ENCODE measurements at regions not wholly inside any gene's neighbourhood (a gene's known extent, or its start where the extent isn't known, plus 50 kb on each side); places are given as distances from the start of the nearest gene placed in this dataset.

DNA sequence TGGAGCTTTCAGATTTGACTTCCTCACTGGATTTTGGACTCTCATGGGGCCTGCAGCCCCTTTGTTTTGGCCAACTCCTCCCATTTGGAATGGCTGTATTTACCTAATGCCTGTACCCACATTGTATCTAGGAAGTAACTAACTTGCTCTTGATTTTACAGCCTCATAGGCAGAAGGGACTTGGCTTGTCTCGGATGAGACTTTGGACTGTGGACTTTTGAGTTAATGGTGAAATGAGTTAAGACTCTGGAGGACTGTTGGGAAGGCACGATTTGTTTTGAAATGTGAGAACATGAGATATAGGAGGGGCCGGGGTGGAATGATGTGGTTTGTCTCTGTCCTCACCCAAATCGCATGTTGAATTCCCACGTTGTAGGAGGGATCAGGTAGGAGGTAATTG lies 233.4 kb upstream of the GALNT5 start:
- ATAC-seq (no peak), DNase-seq (ENCODE audit: low read depth, low spot score) (no peak)
- Histone ChIP-seq H3K4me1 (ENCODE audit: control insufficient read depth, insufficient read depth, low read length) (no peaks in the 10 kb centered on the region), H3K4me3 (ENCODE audit: low read depth in 2 of 2, low read length in 2 of 2) (no peak overlapping the region), H3K36me3 (ENCODE audit: control insufficient read depth, insufficient read depth, low read length) (no peaks in the 10 kb centered on the region), H3K27me3 (ENCODE audit: control insufficient read depth, insufficient read depth, low read length) (no peaks in the 10 kb centered on the region), H3K9me3 (ENCODE audit: control insufficient read depth, insufficient read depth, low read depth, low read length) (no peaks in the 10 kb centered on the region), H3K27ac (ENCODE audit: low read length) (no peak overlapping the region)
- in situ Hi-C loops (cut with HindIII; ENCODE audit: low pct_unique_long_range_greater_than_20kb, low sequenced_read_pairs), result no loop called here
- no TSS peak for BruUV-seq (replicated peaks)
- TF ChIP-seq, protein P1, sequence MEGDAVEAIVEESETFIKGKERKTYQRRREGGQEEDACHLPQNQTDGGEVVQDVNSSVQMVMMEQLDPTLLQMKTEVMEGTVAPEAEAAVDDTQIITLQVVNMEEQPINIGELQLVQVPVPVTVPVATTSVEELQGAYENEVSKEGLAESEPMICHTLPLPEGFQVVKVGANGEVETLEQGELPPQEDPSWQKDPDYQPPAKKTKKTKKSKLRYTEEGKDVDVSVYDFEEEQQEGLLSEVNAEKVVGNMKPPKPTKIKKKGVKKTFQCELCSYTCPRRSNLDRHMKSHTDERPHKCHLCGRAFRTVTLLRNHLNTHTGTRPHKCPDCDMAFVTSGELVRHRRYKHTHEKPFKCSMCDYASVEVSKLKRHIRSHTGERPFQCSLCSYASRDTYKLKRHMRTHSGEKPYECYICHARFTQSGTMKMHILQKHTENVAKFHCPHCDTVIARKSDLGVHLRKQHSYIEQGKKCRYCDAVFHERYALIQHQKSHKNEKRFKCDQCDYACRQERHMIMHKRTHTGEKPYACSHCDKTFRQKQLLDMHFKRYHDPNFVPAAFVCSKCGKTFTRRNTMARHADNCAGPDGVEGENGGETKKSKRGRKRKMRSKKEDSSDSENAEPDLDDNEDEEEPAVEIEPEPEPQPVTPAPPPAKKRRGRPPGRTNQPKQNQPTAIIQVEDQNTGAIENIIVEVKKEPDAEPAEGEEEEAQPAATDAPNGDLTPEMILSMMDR (IDR thresholded peaks at IDR 0.05), result no peak
- TF ChIP-seq TCF7L2 (IDR thresholded peaks at IDR 0.05; ENCODE audit: low read depth, low read length) (no peak), SIN3A (IDR thresholded peaks at IDR 0.05; ENCODE audit: borderline replicate concordance, insufficient read depth, low read depth, low read length) (no peak), POLR2AphosphoS5 (IDR thresholded peaks at IDR 0.05; ENCODE audit: low read depth, low read length) (no peak)
- TF ChIP-seq, protein P2, sequence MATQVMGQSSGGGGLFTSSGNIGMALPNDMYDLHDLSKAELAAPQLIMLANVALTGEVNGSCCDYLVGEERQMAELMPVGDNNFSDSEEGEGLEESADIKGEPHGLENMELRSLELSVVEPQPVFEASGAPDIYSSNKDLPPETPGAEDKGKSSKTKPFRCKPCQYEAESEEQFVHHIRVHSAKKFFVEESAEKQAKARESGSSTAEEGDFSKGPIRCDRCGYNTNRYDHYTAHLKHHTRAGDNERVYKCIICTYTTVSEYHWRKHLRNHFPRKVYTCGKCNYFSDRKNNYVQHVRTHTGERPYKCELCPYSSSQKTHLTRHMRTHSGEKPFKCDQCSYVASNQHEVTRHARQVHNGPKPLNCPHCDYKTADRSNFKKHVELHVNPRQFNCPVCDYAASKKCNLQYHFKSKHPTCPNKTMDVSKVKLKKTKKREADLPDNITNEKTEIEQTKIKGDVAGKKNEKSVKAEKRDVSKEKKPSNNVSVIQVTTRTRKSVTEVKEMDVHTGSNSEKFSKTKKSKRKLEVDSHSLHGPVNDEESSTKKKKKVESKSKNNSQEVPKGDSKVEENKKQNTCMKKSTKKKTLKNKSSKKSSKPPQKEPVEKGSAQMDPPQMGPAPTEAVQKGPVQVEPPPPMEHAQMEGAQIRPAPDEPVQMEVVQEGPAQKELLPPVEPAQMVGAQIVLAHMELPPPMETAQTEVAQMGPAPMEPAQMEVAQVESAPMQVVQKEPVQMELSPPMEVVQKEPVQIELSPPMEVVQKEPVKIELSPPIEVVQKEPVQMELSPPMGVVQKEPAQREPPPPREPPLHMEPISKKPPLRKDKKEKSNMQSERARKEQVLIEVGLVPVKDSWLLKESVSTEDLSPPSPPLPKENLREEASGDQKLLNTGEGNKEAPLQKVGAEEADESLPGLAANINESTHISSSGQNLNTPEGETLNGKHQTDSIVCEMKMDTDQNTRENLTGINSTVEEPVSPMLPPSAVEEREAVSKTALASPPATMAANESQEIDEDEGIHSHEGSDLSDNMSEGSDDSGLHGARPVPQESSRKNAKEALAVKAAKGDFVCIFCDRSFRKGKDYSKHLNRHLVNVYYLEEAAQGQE (IDR thresholded peaks at IDR 0.05; ENCODE audit: insufficient read depth in 1 of 2, low read depth in 2 of 2, low read length in 1 of 2), result no peak
- ChIA-PET CTCF (no interaction called here), POLR2A (no interaction called here)
- intact Hi-C loops (cut with micrococcal nuclease; ENCODE audit: unreplicated experiment), result no loop called here

DNA sequence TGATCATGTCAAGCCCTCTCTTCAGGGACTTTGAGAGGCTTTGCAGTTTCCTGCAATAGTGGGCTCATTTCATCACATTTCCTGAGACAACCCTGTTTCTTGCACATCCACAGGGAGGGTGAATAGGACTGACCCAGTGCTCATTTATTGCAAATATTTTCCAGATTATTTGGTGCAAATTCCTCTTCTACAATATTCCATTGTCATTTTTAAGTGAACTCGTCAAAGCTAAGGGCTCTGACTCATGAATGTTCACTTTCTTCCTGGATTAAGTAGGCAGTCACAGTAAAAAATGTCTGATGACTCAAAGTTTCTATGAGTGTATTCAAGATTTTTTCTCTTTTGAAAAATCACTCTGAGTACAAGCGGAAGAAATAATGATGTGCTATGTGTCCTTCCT lies 225.5 kb upstream of the GALNT5 start:
- no peak overlapping the region for H3K27ac ChIP-seq (ENCODE audit: low read length)
- in situ Hi-C loops (cut with HindIII; ENCODE audit: low pct_unique_long_range_greater_than_20kb, low sequenced_read_pairs) (no loop called here), intact Hi-C loops (cut with micrococcal nuclease; ENCODE audit: unreplicated experiment) (no loop called here)
- no peaks in the 10 kb centered on the region for H3K4me1 ChIP-seq (ENCODE audit: control insufficient read depth, insufficient read depth, low read length)
- DNase-seq (ENCODE audit: low read depth, low spot score) (no peak), ATAC-seq (no peak)
- CTCF ChIA-PET, result no interaction called here
- H3K9me3 ChIP-seq (ENCODE audit: control insufficient read depth, insufficient read depth, low read depth, low read length), result no peaks in the 10 kb centered on the region
- POLR2A ChIA-PET, result no interaction called here
- BruUV-seq (replicated peaks), result no TSS peak
- no peaks in the 10 kb centered on the region for H3K27me3 ChIP-seq (ENCODE audit: control insufficient read depth, insufficient read depth, low read length)
- no peak overlapping the region for H3K4me3 ChIP-seq (ENCODE audit: low read depth in 2 of 2, low read length in 2 of 2)
- no peaks in the 10 kb centered on the region for H3K36me3 ChIP-seq (ENCODE audit: control insufficient read depth, insufficient read depth, low read length)
- no peak for TF ChIP-seq SIN3A (IDR thresholded peaks at IDR 0.05; ENCODE audit: borderline replicate concordance, insufficient read depth, low read depth, low read length)
- TF ChIP-seq POLR2AphosphoS5 (IDR thresholded peaks at IDR 0.05; ENCODE audit: low read depth, low read length), result no peak
- TF ChIP-seq, protein P2 (IDR thresholded peaks at IDR 0.05; ENCODE audit: insufficient read depth in 1 of 2, low read depth in 2 of 2, low read length in 1 of 2), result no peak
- no peak for TF ChIP-seq TCF7L2 (IDR thresholded peaks at IDR 0.05; ENCODE audit: low read depth, low read length)
- TF ChIP-seq, protein P1 (IDR thresholded peaks at IDR 0.05), result no peak
